ENCODE measurements at regions not wholly inside any gene's neighbourhood (a gene's known extent, or its start where the extent isn't known, plus 50 kb on each side); places are given as distances from the start of the nearest gene placed in this dataset.

- POLR2A ChIA-PET (ENCODE audit: low non-redundant PET), result no interaction called here
- CTCF ChIA-PET, result no interaction called here
- H3K27ac ChIP-seq, result no peak overlapping the region
- no peak for TF ChIP-seq CTCF (conservative IDR thresholded peaks at IDR 0.05; ENCODE audit: low read depth)
- DNase-seq (ENCODE audit: low spot score), result peak; percentile 20
Observed at GRCh38 chr1:218536296-218536986, 191.3 kb downstream of the TGFB2 start.

- no peak for TF ChIP-seq CTCF (conservative IDR thresholded peaks at IDR 0.05; ENCODE audit: low read depth)
- no peak overlapping the region for H3K27ac ChIP-seq
- ChIA-PET CTCF (interaction anchor here (0.6 kb wide), 1 partner anchor 255 kb away, joined by 4 read pairs; no protein-coding TSS in a partner anchor), POLR2A (ENCODE audit: low non-redundant PET) (no interaction called here)
- DNase-seq (ENCODE audit: low spot score), result peak; percentile 65
Observed at GRCh38 chr1:218537122-218537913, 192.2 kb downstream of the TGFB2 start.

DNA sequence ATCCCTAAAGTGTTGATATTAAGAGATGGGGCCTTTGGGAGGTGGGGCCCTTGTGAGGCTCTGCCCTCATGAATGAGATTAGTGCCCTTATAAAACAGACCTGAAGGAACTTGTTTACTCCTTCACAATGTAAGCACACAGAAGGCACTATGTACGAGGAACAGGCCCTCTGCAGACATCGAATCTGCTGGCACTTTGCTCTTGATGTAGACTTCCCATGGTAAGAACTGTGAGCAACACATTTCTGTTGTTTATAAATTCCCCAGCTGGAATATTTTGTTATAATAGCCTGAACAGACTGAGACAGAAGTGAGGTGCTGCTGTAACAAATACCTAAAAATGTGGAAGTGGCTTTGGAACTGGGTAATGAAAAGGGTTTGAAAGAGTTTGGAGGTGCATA lies 193.2 kb downstream of the TGFB2 start:
- POLR2A ChIA-PET (ENCODE audit: low non-redundant PET), result no interaction called here
- TF ChIP-seq CTCF (conservative IDR thresholded peaks at IDR 0.05; ENCODE audit: low read depth), result no peak
- no peak overlapping the region for H3K27ac ChIP-seq
- CTCF ChIA-PET, result no interaction called here
- DNase-seq (ENCODE audit: low spot score), result no peak

DNA sequence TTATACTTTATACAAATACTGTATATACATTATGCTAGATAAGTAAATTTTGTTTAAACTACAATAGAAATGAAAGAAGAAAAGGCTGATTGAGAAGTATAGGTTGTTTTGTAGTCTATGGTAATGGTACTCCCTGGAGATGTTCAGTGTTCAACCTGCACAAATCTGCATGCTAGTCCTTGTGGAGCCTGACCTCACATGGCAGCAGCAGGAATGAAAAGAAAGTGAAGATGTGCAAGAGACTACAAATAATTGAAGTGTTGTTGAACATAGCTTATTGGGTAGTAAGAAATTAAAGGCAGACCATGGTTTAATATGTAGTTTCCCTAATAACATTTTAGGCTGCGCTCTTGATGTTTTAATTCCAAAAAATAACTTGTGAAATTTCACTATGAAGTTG lies 201.2 kb downstream of the TGFB2 start:
- no peak overlapping the region for H3K27ac ChIP-seq
- TF ChIP-seq CTCF (conservative IDR thresholded peaks at IDR 0.05; ENCODE audit: low read depth), result no peak
- ChIA-PET POLR2A (ENCODE audit: low non-redundant PET) (no interaction called here), CTCF (interaction anchor here (0.6 kb wide), 1 partner anchor 47 kb away, joined by 3 read pairs; no protein-coding TSS in a partner anchor)
- DNase-seq (ENCODE audit: low spot score), result no peak

DNA sequence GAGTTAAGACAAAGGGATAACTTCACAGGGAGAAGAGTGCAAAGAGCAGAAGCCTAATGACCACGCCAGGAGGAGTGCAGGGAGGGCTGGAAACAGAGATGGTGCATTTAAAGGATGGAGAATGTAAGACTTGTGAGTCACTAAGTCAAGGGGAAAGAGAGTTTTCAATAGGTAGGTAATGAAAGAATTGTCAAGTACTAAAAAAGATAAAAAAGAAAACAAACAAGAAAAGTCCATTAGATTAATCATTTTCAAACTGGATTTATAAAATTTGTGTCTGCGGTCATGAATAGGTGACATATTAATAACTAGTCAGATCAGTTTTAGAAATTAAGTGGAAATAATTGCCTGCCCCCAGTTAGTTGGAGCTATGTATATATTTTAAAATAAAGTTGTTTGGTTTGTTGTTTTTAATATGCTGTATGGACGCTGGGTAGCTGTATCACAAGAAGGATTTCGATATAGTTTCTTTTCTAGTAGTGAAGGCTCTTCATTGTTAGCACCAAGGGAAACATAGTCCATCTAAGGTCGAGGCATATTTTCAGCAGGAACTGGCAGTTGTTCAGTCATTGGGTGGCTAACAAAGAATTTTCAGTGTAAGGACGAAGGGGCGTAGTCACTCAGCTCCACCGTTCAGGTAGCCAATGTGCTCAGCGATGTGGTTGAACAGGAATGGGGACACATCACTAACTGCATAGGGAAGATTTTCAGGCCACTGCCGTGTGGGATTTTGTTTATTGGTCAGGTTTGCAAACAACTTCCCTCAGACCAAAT lies 203.0 kb downstream of the TGFB2 start:
- no peak for TF ChIP-seq CTCF (conservative IDR thresholded peaks at IDR 0.05; ENCODE audit: low read depth)
- no peak overlapping the region for H3K27ac ChIP-seq
- DNase-seq (ENCODE audit: low spot score), result no peak
- CTCF ChIA-PET, result interaction anchor here (0.6 kb wide), 1 partner anchor 1977 kb away, joined by 5 read pairs; no protein-coding TSS in a partner anchor
- POLR2A ChIA-PET (ENCODE audit: low non-redundant PET), result no interaction called here

- H3K27ac ChIP-seq, result no peak overlapping the region
- POLR2A ChIA-PET (ENCODE audit: low non-redundant PET), result no interaction called here
- TF ChIP-seq CTCF (conservative IDR thresholded peaks at IDR 0.05; ENCODE audit: low read depth), result no peak
- CTCF ChIA-PET, result no interaction called here
- DNase-seq (ENCODE audit: low spot score), result no peak
Observed at GRCh38 chr1:218548764-218549163, 203.6 kb downstream of the TGFB2 start.
